A204.1 (cell line): ENCODE measurements at regions not wholly inside any gene's neighbourhood (a gene's known extent, or its start where the extent isn't known, plus 50 kb on each side); places are given as distances from the start of the nearest gene placed in this dataset.
"Not testable (repeated sequence)": the region's sequence is repeated elsewhere in the genome, so short reads cannot be mapped to it uniquely, and the experiment has no call there.

Experiments used
- FAIRE-seq: peaks from 2 replicates; lab custom pipeline; 2012; peaks lifted over from hg19 to GRCh38; lab: Jason Lieb, UNC

GRCh38 chrX:1140236-1140681 is 72.2 kb downstream of the CRLF2 start:
- FAIRE-seq = no peak

GRCh38 chrX:1139185-1139500 is 73.3 kb downstream of the CRLF2 start:
- FAIRE-seq = no peak

GRCh38 chrX:1138476-1139184 is 73.8 kb downstream of the CRLF2 start:
- no peak for FAIRE-seq

DNA sequence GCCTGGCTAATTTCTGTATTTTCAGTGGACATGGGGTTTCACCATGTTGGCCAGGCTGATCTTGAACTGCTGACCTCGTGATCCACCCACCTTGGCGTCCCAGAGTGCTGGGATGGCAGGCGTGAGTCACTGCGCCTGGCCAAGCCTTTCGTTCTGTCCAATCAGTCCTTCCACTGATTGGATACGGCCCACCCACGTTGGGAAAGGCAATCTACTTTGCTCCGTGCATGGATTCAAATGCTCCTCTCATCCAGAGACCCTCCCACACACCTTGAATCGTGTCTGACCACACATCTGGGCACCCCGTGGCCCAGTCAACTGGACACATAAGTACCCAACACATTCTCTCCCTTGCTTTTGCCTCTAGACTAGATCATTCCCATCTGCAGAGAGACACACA is 74.9 kb downstream of the CRLF2 start:
- no peak for FAIRE-seq

DNA sequence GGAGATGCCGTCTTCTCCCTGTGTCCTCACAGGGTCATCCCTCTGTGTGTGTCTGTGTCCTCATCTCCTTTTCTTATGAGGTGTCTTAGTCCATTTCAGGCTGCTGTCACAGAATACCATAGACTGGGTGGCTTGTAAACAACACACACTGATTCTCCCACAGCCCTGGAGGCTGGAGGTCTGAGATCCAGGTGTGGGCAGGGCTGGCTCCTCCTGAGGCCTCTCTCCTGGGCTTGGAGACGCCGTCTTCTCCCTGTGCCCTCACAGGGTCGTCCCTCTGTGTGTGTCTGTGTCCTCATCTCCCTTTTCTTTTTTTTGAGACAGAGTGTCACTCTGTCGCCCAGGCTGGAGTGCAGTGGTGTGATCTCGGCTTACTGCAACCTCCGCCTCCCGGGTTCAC is 75.9 kb downstream of the CRLF2 start:
- FAIRE-seq = not testable (repeated sequence)

GRCh38 chrX:1134976-1135375 is 77.5 kb downstream of the CRLF2 start:
- FAIRE-seq = no peak

- no peak for FAIRE-seq
These were observed 78.3 kb downstream of the CRLF2 start for GRCh38 chrX:1134156-1134555.

DNA sequence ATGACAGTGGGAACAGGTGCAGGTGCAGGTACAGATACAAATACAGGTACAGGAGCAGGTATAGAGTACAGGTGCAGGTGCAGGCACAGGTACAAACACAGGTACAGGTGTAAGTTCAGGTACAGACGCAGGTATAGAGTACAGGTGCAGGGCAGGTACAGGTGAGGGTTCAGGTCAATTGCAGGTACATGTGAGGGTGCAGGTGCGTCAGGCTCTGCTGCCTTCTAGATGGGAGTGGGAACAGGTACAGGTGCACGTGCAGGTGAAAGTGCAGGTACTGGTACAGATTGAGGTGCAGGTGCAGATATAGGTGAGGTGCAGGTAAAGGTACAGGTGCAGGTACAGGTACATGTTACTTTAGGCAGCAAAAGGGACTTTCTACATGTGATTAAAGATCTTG is 85.7 kb downstream of the CRLF2 start:
- no peak for FAIRE-seq

GRCh38 chrX:1124531-1124930 is 87.9 kb downstream of the CRLF2 start:
- no peak for FAIRE-seq

DNA sequence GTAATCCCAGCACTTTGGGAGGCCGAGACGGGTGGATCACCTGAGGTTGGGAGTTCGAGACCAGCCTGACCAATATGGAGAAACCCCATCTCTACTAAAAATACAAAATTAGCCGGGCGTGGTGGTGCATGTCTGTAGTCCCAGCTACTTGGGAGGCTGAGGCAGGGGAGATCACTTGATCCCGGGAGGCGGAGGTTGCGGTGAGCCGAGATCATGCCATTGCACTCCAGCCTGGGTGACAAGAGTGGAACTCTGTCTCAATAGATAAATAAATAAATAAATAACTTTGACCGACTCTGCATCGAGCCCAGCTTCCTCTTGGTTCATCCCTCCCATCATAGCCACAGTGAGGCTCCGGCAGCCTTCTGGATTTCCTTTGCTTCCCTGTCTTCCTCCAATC is 89.6 kb downstream of the CRLF2 start:
- FAIRE-seq = not testable (repeated sequence)

DNA sequence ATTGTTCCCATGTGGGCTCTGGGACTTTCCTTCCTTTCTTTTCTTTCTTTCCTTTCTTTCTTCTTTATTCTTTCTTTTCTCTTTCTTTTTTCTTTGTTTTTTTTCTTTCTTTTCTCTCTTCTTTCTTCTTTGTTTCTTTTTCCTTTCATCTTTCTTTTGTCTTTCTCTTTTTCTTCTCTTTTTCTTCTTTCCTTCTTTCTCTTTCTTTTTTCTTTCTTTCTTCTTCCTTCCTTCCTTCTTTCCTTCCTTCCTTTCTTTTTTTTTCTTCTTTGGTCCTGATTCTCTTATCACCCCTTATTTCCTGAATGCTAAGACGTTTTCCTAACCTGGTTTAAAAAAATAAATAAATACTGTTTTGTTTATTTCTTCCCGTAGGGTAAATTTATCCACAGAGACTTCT is 93.2 kb downstream of the CRLF2 start:
- no peak for FAIRE-seq

GRCh38 chrX:1118572-1119199 is 93.8 kb downstream of the CRLF2 start:
- FAIRE-seq = peak; percentile 16

GRCh38 chrX:1115411-1115810 is 97.0 kb downstream of the CRLF2 start:
- FAIRE-seq = not testable (repeated sequence)

DNA sequence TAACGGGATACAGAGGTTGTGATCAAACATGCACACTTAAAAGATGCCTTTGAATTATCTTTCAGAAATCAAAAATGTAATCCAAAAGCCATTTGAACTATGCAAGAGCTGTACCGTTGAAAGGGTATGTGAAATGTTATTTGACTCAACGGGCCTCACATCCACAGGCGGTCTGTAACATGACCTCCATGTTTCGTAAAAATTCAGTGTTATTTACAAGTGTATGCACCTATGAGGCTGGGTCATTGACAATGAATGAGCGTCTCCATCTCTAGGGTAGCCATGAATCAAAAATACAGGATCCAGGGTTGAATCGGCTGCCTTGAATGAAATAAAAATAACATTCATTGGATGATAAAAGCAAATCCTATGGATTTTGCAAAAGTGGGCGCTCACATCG is 100.1 kb downstream of the CRLF2 start:
- FAIRE-seq = no peak

GRCh38 chrX:1111601-1112300 is 100.7 kb downstream of the CRLF2 start:
- no peak for FAIRE-seq

DNA sequence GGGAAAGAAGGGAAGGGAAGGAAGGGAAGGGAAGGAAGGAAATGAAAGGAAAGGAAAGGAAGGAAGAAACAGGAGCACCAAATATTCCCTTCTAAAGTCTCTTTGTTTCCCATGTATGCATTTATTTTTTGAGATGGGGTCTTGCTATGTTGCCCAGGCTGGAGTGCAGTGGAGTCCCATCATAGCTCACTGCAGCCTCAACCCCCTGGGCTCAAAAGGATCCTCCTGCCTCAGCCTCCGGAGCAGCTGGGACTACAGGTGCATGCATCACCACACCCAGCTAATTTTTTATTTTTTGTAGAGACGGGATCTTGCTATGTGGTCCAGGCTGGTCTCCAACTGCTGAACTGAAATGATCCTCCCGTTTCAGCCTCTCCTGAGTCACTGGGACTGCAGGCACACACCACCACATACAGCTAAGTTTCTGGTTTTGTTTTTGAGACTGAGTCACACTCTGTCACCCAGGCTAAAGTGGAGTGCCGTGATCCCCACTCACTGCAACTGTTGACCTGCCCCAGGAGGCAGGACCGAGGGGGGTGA is 102.8 kb downstream of the CRLF2 start:
- no peak for FAIRE-seq

GRCh38 chrX:1108501-1109445 is 103.7 kb downstream of the CRLF2 start:
- FAIRE-seq = no peak

DNA sequence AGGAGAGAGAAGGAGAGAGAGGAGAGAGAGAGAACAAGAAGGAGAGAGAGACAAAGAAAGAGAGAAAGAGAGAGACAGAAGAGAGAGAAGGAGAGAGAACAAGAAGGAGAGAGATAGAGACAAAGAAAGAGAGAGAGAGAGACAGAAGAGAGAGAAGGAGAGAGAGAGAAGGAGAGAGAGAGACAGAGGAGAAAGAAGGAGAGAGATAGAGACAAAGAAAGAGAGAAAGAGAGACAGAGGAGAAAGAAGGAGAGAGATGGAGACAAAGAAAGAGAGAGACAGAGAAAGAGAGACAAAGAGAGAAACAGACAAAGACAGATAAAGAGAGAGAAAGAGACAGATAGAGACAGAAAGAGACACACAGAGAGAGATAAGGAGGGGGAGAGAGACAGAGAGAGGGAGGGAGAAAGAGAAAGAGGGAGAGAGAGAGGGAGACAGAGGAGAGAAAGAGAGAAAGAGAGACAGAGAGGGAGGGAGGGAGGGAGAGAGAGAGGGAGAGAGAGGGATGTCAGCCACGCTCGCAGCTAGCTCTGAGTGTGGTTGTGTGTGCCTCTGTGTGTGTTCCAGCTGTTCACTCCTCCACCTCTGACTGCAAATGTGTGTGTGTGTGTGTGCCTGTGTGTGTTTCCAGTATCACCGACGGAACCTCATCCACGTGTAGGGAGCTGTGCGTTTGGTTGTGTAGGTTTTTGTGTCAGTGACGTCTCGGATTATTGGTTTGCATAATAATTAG is 105.8 kb downstream of the CRLF2 start:
- no peak for FAIRE-seq

DNA sequence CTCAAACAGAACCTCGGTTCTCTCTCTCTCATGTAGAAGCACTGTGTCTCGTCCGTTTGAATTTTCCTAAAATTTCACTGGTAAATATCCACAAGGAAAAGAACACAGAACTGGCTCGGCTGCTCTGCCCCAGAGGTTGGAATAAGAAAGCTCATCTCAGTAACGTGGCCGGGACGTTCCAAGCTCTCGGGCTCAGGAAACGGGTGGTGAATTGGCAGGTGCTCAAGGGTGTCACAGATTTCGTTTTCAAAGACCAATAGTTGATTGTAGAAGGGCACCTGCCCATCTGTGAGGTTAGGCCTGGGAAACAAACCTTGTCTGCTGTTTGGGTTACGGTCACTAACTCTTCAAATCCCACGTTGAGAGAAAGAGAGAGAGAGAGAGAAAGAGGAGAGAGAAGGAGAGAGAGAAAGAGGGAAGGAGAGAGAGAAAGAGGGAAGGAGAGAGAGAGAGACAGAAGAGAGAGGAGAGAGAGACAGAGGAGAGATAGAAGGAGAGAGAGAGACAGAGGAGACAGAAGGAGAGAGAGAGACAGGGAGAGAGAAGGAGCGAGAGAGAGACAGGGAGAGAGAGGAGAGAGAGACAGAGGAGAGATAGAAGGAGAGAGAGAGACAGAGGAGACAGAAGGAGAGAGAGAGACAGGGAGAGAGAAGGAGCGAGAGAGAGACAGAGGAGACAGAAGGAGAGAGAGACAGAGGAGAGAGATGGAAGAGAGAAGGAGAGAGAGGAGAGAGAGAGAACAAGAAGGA is 106.6 kb downstream of the CRLF2 start:
- no peak for FAIRE-seq

DNA sequence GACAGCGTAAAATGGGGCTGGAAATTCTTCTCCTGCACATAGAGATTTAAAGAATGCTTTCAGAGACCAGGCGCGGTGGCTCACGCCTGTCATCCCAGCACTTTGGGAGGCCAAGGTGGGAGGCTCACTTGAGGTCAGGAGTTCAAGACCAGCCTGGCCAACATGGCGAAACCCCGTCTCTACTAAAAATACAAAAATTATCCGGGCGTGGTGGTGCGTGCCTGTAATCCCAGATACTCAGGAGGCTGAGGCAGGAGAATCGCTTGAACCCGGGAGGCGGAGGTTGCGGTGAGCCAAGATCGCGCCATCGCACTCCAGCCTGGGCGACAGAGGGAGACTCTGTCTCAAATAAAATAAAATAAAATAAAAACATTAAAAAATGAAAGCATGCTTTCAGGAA is 107.4 kb downstream of the CRLF2 start:
- not testable (repeated sequence) for FAIRE-seq

- FAIRE-seq = no peak
These were observed 109.1 kb downstream of the CRLF2 start for GRCh38 chrX:1103360-1103759.
